ENCODE measurements at regions not wholly inside any gene's neighbourhood (a gene's known extent, or its start where the extent isn't known, plus 50 kb on each side); places are given as distances from the start of the nearest gene placed in this dataset.

- Mint-ChIP-seq H3K9me3 (peaks cover 9 to 24% of the 10 kb centered on the region in 2 donors), H3K27ac (no peak overlapping the region)
- no peak for ATAC-seq
Observed at GRCh38 chr17:72262766-72263165, 141.9 kb downstream of the SOX9 start.

GRCh38 chr17:72264682-72265405 lies 144.0 kb downstream of the SOX9 start:
- H3K27me3 Mint-ChIP-seq = peaks cover 41% of the 10 kb centered on the region
- H3K4me3 Mint-ChIP-seq = no peak overlapping the region
- H3K4me1 Mint-ChIP-seq = no peaks in the 10 kb centered on the region
- peaks cover 9 to 15% of the 10 kb centered on the region in 2 donors for H3K9me3 Mint-ChIP-seq
- H3K27ac Mint-ChIP-seq = no peak overlapping the region
- DNase-seq (no peak), ATAC-seq (no peak)

More at GRCh38 chr17:72262766-72263165, 141.9 kb downstream of the SOX9 start:
- peaks cover 41% of the 10 kb centered on the region for H3K27me3 Mint-ChIP-seq
- no peak for DNase-seq
- no peak overlapping the region for H3K4me3 Mint-ChIP-seq
- no peaks in the 10 kb centered on the region for H3K4me1 Mint-ChIP-seq

- no peak for DNase-seq
- Mint-ChIP-seq H3K27me3 (peaks cover 41% of the 10 kb centered on the region), H3K27ac (no peak overlapping the region), H3K9me3 (peaks cover 9 to 13% of the 10 kb centered on the region in 2 donors), H3K4me3 (no peak overlapping the region), H3K4me1 (no peaks in the 10 kb centered on the region)
- no peak for ATAC-seq
Observed at GRCh38 chr17:72266112-72266775, 145.4 kb downstream of the SOX9 start.

- Mint-ChIP-seq H3K4me1 (no peaks in the 10 kb centered on the region), H3K27me3 (peaks cover 41% of the 10 kb centered on the region), H3K9me3 (peaks cover 8 to 9% of the 10 kb centered on the region in 2 donors), H3K27ac (no peak overlapping the region), H3K4me3 (no peak overlapping the region)
- DNase-seq (no peak), ATAC-seq (no peak)
Observed at GRCh38 chr17:72267601-72268000, 146.8 kb downstream of the SOX9 start.

GRCh38 chr17:72268431-72268830 lies 147.6 kb downstream of the SOX9 start:
- peaks cover 37% of the 10 kb centered on the region for H3K27me3 Mint-ChIP-seq
- no peaks in the 10 kb centered on the region for H3K4me1 Mint-ChIP-seq
- no peak overlapping the region for H3K27ac Mint-ChIP-seq
- H3K9me3 Mint-ChIP-seq = peaks cover 4 to 7% of the 10 kb centered on the region in 2 donors
- ATAC-seq (no peak), DNase-seq (no peak)
- no peak overlapping the region for H3K4me3 Mint-ChIP-seq

- DNase-seq = no peak
- Mint-ChIP-seq H3K27ac (no peak overlapping the region), H3K27me3 (peaks cover 25% of the 10 kb centered on the region), H3K4me1 (no peaks in the 10 kb centered on the region), H3K9me3 (peaks cover 0 to 3% of the 10 kb centered on the region in 2 donors), H3K4me3 (no peak overlapping the region)
- ATAC-seq = no peak
Observed at GRCh38 chr17:72270273-72270924, 149.6 kb downstream of the SOX9 start.

- Mint-ChIP-seq H3K4me1 (no peaks in the 10 kb centered on the region), H3K9me3 (peaks cover 9 to 13% of the 10 kb centered on the region in 2 donors), H3K27ac (no peak overlapping the region), H3K4me3 (no peak overlapping the region), H3K27me3 (peaks cover 13% of the 10 kb centered on the region)
- DNase-seq (no peak), ATAC-seq (no peak)
Observed at GRCh38 chr17:72271603-72272002, 150.8 kb downstream of the SOX9 start.

- ATAC-seq (no peak), DNase-seq (no peak)
- H3K27me3 Mint-ChIP-seq = peaks cover 4% of the 10 kb centered on the region
- H3K9me3 Mint-ChIP-seq = peaks cover 9 to 13% of the 10 kb centered on the region in 2 donors
- no peak overlapping the region for H3K4me3 Mint-ChIP-seq
- no peaks in the 10 kb centered on the region for H3K4me1 Mint-ChIP-seq
- no peak overlapping the region for H3K27ac Mint-ChIP-seq
Observed at GRCh38 chr17:72273289-72274056, 152.7 kb downstream of the SOX9 start.

- DNase-seq (no peak), ATAC-seq (no peak)
- Mint-ChIP-seq H3K27ac (no peak overlapping the region), H3K27me3 (no peaks in the 10 kb centered on the region), H3K4me1 (no peaks in the 10 kb centered on the region), H3K4me3 (no peak overlapping the region), H3K9me3 (peaks cover 9 to 13% of the 10 kb centered on the region in 2 donors)
Observed at GRCh38 chr17:72274614-72275013, 153.8 kb downstream of the SOX9 start.

- no peaks in the 10 kb centered on the region for H3K27me3 Mint-ChIP-seq
- DNase-seq (no peak), ATAC-seq (no peak)
- no peak overlapping the region for H3K27ac Mint-ChIP-seq
- H3K9me3 Mint-ChIP-seq = peaks cover 5 to 10% of the 10 kb centered on the region in 2 donors
- no peaks in the 10 kb centered on the region for H3K4me1 Mint-ChIP-seq
- no peak overlapping the region for H3K4me3 Mint-ChIP-seq
Observed at GRCh38 chr17:72280881-72281280, 160.1 kb downstream of the SOX9 start.

- Mint-ChIP-seq H3K27me3 (no peaks in the 10 kb centered on the region), H3K4me1 (no peaks in the 10 kb centered on the region), H3K4me3 (no peak overlapping the region), H3K9me3 (peaks cover 0 to 4% of the 10 kb centered on the region in 2 donors), H3K27ac (no peak overlapping the region)
- DNase-seq (no peak), ATAC-seq (no peak)
Observed at GRCh38 chr17:72282439-72283029, 161.7 kb downstream of the SOX9 start.

GRCh38 chr17:72284806-72285205 lies 164.0 kb downstream of the SOX9 start:
- no peaks in the 10 kb centered on the region for H3K27me3 Mint-ChIP-seq
- H3K4me3 Mint-ChIP-seq = no peak overlapping the region
- H3K27ac Mint-ChIP-seq = no peak overlapping the region
- ATAC-seq (no peak), DNase-seq (no peak)
- H3K9me3 Mint-ChIP-seq = peaks cover 0 to 4% of the 10 kb centered on the region in 2 donors
- no peaks in the 10 kb centered on the region for H3K4me1 Mint-ChIP-seq

GRCh38 chr17:72287586-72287985 lies 166.8 kb downstream of the SOX9 start:
- Mint-ChIP-seq H3K4me1 (no peaks in the 10 kb centered on the region), H3K27me3 (no peaks in the 10 kb centered on the region), H3K4me3 (no peak overlapping the region), H3K27ac (no peak overlapping the region), H3K9me3 (no peaks in the 10 kb centered on the region)
- ATAC-seq (no peak), DNase-seq (no peak)

- H3K4me3 Mint-ChIP-seq = no peak overlapping the region
- H3K27me3 Mint-ChIP-seq = peaks cover 8% of the 10 kb centered on the region
- no peak for ATAC-seq
- no peak overlapping the region for H3K27ac Mint-ChIP-seq
- peaks cover 0 to 7% of the 10 kb centered on the region in 2 donors for H3K9me3 Mint-ChIP-seq
- no peak for DNase-seq
- no peaks in the 10 kb centered on the region for H3K4me1 Mint-ChIP-seq
Observed at GRCh38 chr17:72294487-72294893, 173.7 kb downstream of the SOX9 start.

GRCh38 chr17:72295916-72296315 lies 175.1 kb downstream of the SOX9 start:
- ATAC-seq = no peak

More at GRCh38 chr17:72295916-72296315, 175.1 kb downstream of the SOX9 start:
- Mint-ChIP-seq H3K4me1 (no peaks in the 10 kb centered on the region), H3K27me3 (peaks cover 8% of the 10 kb centered on the region), H3K4me3 (no peak overlapping the region), H3K27ac (no peak overlapping the region), H3K9me3 (peaks cover 0 to 7% of the 10 kb centered on the region in 2 donors)
- DNase-seq = no peak
